Vagina (tissue), 2 donors: ENCODE measurements at regions not wholly inside any gene's neighbourhood (a gene's known extent, or its start where the extent isn't known, plus 50 kb on each side); places are given as distances from the start of the nearest gene placed in this dataset.

ENCODE experiments used
- DNase-seq, 2 donors: peaks; one replicate each; pipeline ENCODE4 v3.0.0-alpha.2; 2017; ENCODE audit errors: extremely low spot score in 2 of 2
- H3K27ac ChIP-seq: fragments of 200-600 bp; sonication (generic); one replicate; pipeline ENCODE4 v1.5.1; 2019
- H3K27me3 ChIP-seq: fragments of 200-600 bp; sonication (generic); one replicate; pipeline ENCODE4 v1.5.1; 2019
- H3K36me3 ChIP-seq, 2 donors: fragments of 200-600 bp; sonication (generic); one replicate each; pipeline ENCODE4 v1.5.1; 2017 to 2019
- H3K4me1 ChIP-seq: fragments of 200-600 bp; sonication (generic); one replicate; pipeline ENCODE4 v1.5.1; 2019
- H3K4me3 ChIP-seq, 2 donors: fragments of 200-600 bp; sonication (generic); 1 replicate in 1 of 2; 2 replicates in 1 of 2; pipeline ENCODE4 v1.5.1; 2016 to 2019
- H3K9me3 ChIP-seq: fragments of 200-600 bp; sonication (generic); one replicate; pipeline ENCODE4 v1.5.1; 2019
- CTCF ChIP-seq, 3 experiments: fragments of 450-650 bp in 2 of 3; fragments of 200-600 bp in 1 of 3; sonication (generic) in 1 of 3; IDR thresholded peaks; one replicate each; pipeline ENCODE4 v1.5.1; 2017 to 2019; ENCODE audit warnings: antibody characterized with exemption in 3 of 3, mild to moderate bottlenecking in 2 of 3, moderate library complexity in 2 of 3
- POLR2A ChIP-seq, 2 donors: fragments of 450-650 bp; IDR thresholded peaks; one replicate each; pipeline ENCODE4 v1.6.1; 2017; ENCODE audit warnings: antibody characterized with exemption in 2 of 2, mild to moderate bottlenecking in 2 of 2, moderate library complexity in 2 of 2
- POLR2AphosphoS5 ChIP-seq, 2 donors: sonication (generic); formaldehyde crosslinking; IDR thresholded peaks; one replicate each; pipeline ENCODE4 v1.9.0; 2017; ENCODE audit warnings: antibody characterized with exemption in 2 of 2, mild to moderate bottlenecking in 2 of 2, low read depth in 1 of 2; ENCODE audit not compliant: insufficient read depth in 1 of 2
- intact Hi-C: fragments of 100-400 bp; cut with DNase I; formaldehyde crosslinking; loops from one replicate; pipeline ENCODE4 v1.15.1; 2023

- no peaks in the 10 kb centered on the region for H3K9me3 ChIP-seq
- no peak for DNase-seq
- H3K27me3 ChIP-seq = no peaks in the 10 kb centered on the region
- no peak overlapping the region for H3K4me3 ChIP-seq
- no peak overlapping the region for H3K27ac ChIP-seq
- H3K36me3 ChIP-seq = no peaks in the 10 kb centered on the region
- TF ChIP-seq POLR2A (IDR thresholded peaks at IDR 0.05) (no peak), POLR2AphosphoS5 (IDR thresholded peaks at IDR 0.05; ENCODE audit: insufficient read depth in 1 of 2, low read depth in 1 of 2) (no peak), CTCF (IDR thresholded peaks at IDR 0.05) (no peak)
- intact Hi-C loops = no loop called here
- H3K4me1 ChIP-seq = no peaks in the 10 kb centered on the region
Measured at GRCh38 chr3:34185301-34185700, 386.9 kb downstream of the PDCD6IP start.

- no peaks in the 10 kb centered on the region for H3K4me1 ChIP-seq
- H3K27ac ChIP-seq = no peak overlapping the region
- H3K4me3 ChIP-seq = no peak overlapping the region
- intact Hi-C loops = no loop called here
- TF ChIP-seq POLR2A (IDR thresholded peaks at IDR 0.05) = no peak
- no peak for TF ChIP-seq CTCF (IDR thresholded peaks at IDR 0.05)
- TF ChIP-seq POLR2AphosphoS5 (IDR thresholded peaks at IDR 0.05; ENCODE audit: insufficient read depth in 1 of 2, low read depth in 1 of 2) = no peak
- no peak for DNase-seq
- no peaks in the 10 kb centered on the region for H3K9me3 ChIP-seq
- H3K36me3 ChIP-seq = no peaks in the 10 kb centered on the region
- no peaks in the 10 kb centered on the region for H3K27me3 ChIP-seq
Measured at GRCh38 chr3:34189133-34189532, 390.7 kb downstream of the PDCD6IP start.

GRCh38 chr3:34196914-34197313, 398.5 kb downstream of the PDCD6IP start:
- Histone ChIP-seq H3K4me3 (no peak overlapping the region), H3K27me3 (no peaks in the 10 kb centered on the region), H3K36me3 (no peaks in the 10 kb centered on the region), H3K27ac (no peak overlapping the region), H3K4me1 (no peaks in the 10 kb centered on the region), H3K9me3 (no peaks in the 10 kb centered on the region)
- no peak for DNase-seq
- intact Hi-C loops = no loop called here
- TF ChIP-seq POLR2A (IDR thresholded peaks at IDR 0.05) (no peak), POLR2AphosphoS5 (IDR thresholded peaks at IDR 0.05; ENCODE audit: insufficient read depth in 1 of 2, low read depth in 1 of 2) (no peak), CTCF (IDR thresholded peaks at IDR 0.05) (no peak)

- intact Hi-C loops = no loop called here
- no peaks in the 10 kb centered on the region for H3K36me3 ChIP-seq
- DNase-seq = no peak
- H3K4me1 ChIP-seq = no peaks in the 10 kb centered on the region
- no peak for TF ChIP-seq POLR2AphosphoS5 (IDR thresholded peaks at IDR 0.05; ENCODE audit: insufficient read depth in 1 of 2, low read depth in 1 of 2)
- no peak for TF ChIP-seq CTCF (IDR thresholded peaks at IDR 0.05)
- TF ChIP-seq POLR2A (IDR thresholded peaks at IDR 0.05) = no peak
- H3K27ac ChIP-seq = no peak overlapping the region
- no peak overlapping the region for H3K4me3 ChIP-seq
- no peaks in the 10 kb centered on the region for H3K27me3 ChIP-seq
- no peaks in the 10 kb centered on the region for H3K9me3 ChIP-seq
Measured at GRCh38 chr3:34198309-34198708, 399.9 kb downstream of the PDCD6IP start.

GRCh38 chr3:34200576-34200975, 402.1 kb downstream of the PDCD6IP start:
- no peak for TF ChIP-seq POLR2A (IDR thresholded peaks at IDR 0.05)
- TF ChIP-seq POLR2AphosphoS5 (IDR thresholded peaks at IDR 0.05; ENCODE audit: insufficient read depth in 1 of 2, low read depth in 1 of 2) = no peak
- TF ChIP-seq CTCF (IDR thresholded peaks at IDR 0.05) = no peak

More at GRCh38 chr3:34200576-34200975, 402.1 kb downstream of the PDCD6IP start:
- Histone ChIP-seq H3K36me3 (no peaks in the 10 kb centered on the region), H3K9me3 (no peaks in the 10 kb centered on the region), H3K4me1 (no peaks in the 10 kb centered on the region), H3K27ac (no peak overlapping the region), H3K4me3 (no peak overlapping the region), H3K27me3 (no peaks in the 10 kb centered on the region)
- intact Hi-C loops = no loop called here
- DNase-seq = no peak
